ENCODE measurements at regions not wholly inside any gene's neighbourhood (a gene's known extent, or its start where the extent isn't known, plus 50 kb on each side); places are given as distances from the start of the nearest gene placed in this dataset.

DNA sequence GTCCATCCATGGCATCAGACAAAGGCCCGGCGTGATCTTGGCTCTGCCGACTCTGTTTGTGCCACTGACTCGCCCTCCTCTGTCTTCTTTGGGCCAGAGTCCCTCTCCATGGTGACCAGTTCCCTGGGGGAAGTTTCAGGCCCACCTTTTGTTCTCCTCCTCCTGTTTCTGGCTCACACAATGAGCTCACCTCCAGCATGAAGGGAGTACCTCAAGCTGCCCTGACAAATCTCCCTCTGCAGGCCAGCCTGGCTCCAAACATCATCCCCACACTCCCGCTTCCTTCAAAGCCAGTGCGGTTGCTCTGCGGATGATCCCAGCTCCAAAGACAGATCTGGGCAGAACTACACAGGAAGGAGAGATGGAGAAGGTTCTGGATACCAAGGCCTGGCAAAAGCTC is 576.6 kb downstream of the NPHP4 start (continued):
- TF ChIP-seq ZNF331 (CRISPR knock-in tag; IDR thresholded peaks at IDR 0.05; ENCODE audit: low read depth) (no peak), NANOG (IDR thresholded peaks at IDR 0.05; ENCODE audit: borderline replicate concordance) (no peak), JUNB (IDR thresholded peaks at IDR 0.05; ENCODE audit: unreplicated experiment) (no peak), ETS1 (IDR thresholded peaks at IDR 0.05) (no peak), ZNF114 (CRISPR knock-in tag; IDR thresholded peaks at IDR 0.05) (no peak), EZH2phosphoT487 (IDR thresholded peaks at IDR 0.05; ENCODE audit: unreplicated experiment) (no peak)
- TF ChIP-seq, protein P1, sequence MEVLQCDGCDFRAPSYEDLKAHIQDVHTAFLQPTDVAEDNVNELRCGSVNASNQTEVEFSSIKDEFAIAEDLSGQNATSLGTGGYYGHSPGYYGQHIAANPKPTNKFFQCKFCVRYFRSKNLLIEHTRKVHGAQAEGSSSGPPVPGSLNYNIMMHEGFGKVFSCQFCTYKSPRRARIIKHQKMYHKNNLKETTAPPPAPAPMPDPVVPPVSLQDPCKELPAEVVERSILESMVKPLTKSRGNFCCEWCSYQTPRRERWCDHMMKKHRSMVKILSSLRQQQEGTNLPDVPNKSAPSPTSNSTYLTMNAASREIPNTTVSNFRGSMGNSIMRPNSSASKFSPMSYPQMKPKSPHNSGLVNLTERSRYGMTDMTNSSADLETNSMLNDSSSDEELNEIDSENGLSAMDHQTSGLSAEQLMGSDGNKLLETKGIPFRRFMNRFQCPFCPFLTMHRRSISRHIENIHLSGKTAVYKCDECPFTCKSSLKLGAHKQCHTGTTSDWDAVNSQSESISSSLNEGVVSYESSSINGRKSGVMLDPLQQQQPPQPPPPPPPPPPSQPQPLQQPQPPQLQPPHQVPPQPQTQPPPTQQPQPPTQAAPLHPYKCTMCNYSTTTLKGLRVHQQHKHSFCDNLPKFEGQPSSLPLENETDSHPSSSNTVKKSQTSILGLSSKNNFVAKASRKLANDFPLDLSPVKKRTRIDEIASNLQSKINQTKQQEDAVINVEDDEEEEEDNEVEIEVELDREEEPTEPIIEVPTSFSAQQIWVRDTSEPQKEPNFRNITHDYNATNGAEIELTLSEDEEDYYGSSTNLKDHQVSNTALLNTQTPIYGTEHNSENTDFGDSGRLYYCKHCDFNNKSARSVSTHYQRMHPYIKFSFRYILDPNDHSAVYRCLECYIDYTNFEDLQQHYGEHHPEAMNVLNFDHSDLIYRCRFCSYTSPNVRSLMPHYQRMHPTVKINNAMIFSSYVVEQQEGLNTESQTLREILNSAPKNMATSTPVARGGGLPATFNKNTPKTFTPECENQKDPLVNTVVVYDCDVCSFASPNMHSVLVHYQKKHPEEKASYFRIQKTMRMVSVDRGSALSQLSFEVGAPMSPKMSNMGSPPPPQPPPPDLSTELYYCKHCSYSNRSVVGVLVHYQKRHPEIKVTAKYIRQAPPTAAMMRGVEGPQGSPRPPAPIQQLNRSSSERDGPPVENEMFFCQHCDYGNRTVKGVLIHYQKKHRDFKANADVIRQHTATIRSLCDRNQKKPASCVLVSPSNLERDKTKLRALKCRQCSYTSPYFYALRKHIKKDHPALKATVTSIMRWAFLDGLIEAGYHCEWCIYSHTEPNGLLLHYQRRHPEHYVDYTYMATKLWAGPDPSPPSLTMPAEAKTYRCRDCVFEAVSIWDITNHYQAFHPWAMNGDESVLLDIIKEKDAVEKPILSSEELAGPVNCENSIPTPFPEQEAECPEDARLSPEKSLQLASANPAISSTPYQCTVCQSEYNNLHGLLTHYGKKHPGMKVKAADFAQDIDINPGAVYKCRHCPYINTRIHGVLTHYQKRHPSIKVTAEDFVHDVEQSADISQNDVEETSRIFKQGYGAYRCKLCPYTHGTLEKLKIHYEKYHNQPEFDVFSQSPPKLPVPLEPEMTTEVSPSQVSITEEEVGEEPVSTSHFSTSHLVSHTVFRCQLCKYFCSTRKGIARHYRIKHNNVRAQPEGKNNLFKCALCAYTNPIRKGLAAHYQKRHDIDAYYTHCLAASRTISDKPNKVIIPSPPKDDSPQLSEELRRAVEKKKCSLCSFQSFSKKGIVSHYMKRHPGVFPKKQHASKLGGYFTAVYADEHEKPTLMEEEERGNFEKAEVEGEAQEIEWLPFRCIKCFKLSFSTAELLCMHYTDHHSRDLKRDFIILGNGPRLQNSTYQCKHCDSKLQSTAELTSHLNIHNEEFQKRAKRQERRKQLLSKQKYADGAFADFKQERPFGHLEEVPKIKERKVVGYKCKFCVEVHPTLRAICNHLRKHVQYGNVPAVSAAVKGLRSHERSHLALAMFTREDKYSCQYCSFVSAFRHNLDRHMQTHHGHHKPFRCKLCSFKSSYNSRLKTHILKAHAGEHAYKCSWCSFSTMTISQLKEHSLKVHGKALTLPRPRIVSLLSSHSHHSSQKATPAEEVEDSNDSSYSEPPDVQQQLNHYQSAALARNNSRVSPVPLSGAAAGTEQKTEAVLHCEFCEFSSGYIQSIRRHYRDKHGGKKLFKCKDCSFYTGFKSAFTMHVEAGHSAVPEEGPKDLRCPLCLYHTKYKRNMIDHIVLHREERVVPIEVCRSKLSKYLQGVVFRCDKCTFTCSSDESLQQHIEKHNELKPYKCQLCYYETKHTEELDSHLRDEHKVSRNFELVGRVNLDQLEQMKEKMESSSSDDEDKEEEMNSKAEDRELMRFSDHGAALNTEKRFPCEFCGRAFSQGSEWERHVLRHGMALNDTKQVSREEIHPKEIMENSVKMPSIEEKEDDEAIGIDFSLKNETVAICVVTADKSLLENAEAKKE (CRISPR knock-in tag; IDR thresholded peaks at IDR 0.05) = no peak

GRCh38 chr1:5410652-5411051 is 581.6 kb downstream of the NPHP4 start:
- Histone ChIP-seq H4K20me1 (replicated peaks; ENCODE audit: insufficient read depth) (no peaks in the 10 kb centered on the region), H3F3A (replicated peaks; ENCODE audit: low read depth) (no peaks in the 10 kb centered on the region), H3K9me2 (ENCODE audit: insufficient read depth) (no peaks in the 10 kb centered on the region), H3K27me3 (ENCODE audit: insufficient read depth) (no peaks in the 10 kb centered on the region), H3K4me1 (ENCODE audit: insufficient read depth) (no peaks in the 10 kb centered on the region), H2AFZ (no peak overlapping the region), H3K4me2 (no peak overlapping the region), H3K36me3 (ENCODE audit: insufficient read depth) (no peaks in the 10 kb centered on the region), H3K79me2 (replicated peaks; ENCODE audit: insufficient read depth) (no peaks in the 10 kb centered on the region), H3K27ac (ENCODE audit: low read depth) (no peak overlapping the region), H3K4me3 (no peak overlapping the region)
- no peak for TF ChIP-seq NANOG (IDR thresholded peaks at IDR 0.05; ENCODE audit: borderline replicate concordance)
- no peak for TF ChIP-seq STAT1 (IDR thresholded peaks at IDR 0.05; ENCODE audit: unreplicated experiment)
- no peak for TF ChIP-seq ZNF114 (CRISPR knock-in tag; IDR thresholded peaks at IDR 0.05)
- TF ChIP-seq ZNF331 (CRISPR knock-in tag; IDR thresholded peaks at IDR 0.05; ENCODE audit: low read depth) = no peak
- TF ChIP-seq JUNB (IDR thresholded peaks at IDR 0.05; ENCODE audit: unreplicated experiment) = no peak
- no peak for ATAC-seq
- H3K4me1 Mint-ChIP-seq = peaks cover 9% of the 10 kb centered on the region
- H3K36me3 Mint-ChIP-seq (ENCODE audit: low read depth) = no peaks in the 10 kb centered on the region; the same call in 2 of the 3 replicates
- DNase-seq (ENCODE audit: low spot score) = no peak
- H3K4me3 Mint-ChIP-seq = no peak overlapping the region
- H3K27me3 Mint-ChIP-seq (ENCODE audit: insufficient read depth, low read depth, poor library complexity) = peaks cover 7% of the 10 kb centered on the region
- H3K27ac Mint-ChIP-seq = no peak overlapping the region
- peaks cover 5% of the 10 kb centered on the region for H3K9me3 Mint-ChIP-seq
